ENCODE measurements at regions not wholly inside any gene's neighbourhood (a gene's known extent, or its start where the extent isn't known, plus 50 kb on each side); places are given as distances from the start of the nearest gene placed in this dataset.
"Not testable (repeated sequence)": the region's sequence is repeated elsewhere in the genome, so short reads cannot be mapped to it uniquely, and the experiment has no call there.

- DNase-seq: no peak
These were observed 800.2 kb downstream of the KCNJ2 start for GRCh38 chr17:70969521-70970034.

- no peak for DNase-seq
These were observed 807.1 kb downstream of the KCNJ2 start for GRCh38 chr17:70976447-70976846.

GRCh38 chr17:70984873-70985272 lies 815.5 kb downstream of the KCNJ2 start:
- DNase-seq: no peak

- DNase-seq: no peak
These were observed 818.6 kb downstream of the KCNJ2 start for GRCh38 chr17:70987867-70988340.

GRCh38 chr17:70988622-70989021 lies 819.3 kb downstream of the KCNJ2 start:
- no peak for DNase-seq

- DNase-seq: no peak
These were observed 819.9 kb downstream of the KCNJ2 start for GRCh38 chr17:70989280-70989679.

- no peak for DNase-seq
These were observed 824.9 kb downstream of the KCNJ2 start for GRCh38 chr17:70994194-70994593.

GRCh38 chr17:70995997-70996396 lies 826.7 kb downstream of the KCNJ2 start:
- no peak for DNase-seq

- DNase-seq: no peak
These were observed 834.4 kb downstream of the KCNJ2 start for GRCh38 chr17:71003736-71004135.

GRCh38 chr17:71004413-71004812 lies 835.1 kb downstream of the KCNJ2 start:
- DNase-seq: no peak

GRCh38 chr17:71011391-71011790 lies 842.1 kb downstream of the KCNJ2 start:
- no peak for DNase-seq

- no peak for DNase-seq
These were observed 850.4 kb downstream of the KCNJ2 start for GRCh38 chr17:71019699-71020098.

GRCh38 chr17:71022758-71023157 lies 853.4 kb downstream of the KCNJ2 start:
- no peak for DNase-seq

- no peak for DNase-seq
These were observed 854.1 kb downstream of the KCNJ2 start for GRCh38 chr17:71023249-71024030.

- DNase-seq: no peak
These were observed 854.8 kb downstream of the KCNJ2 start for GRCh38 chr17:71024172-71024571.

- no peak for DNase-seq
These were observed 855.6 kb downstream of the KCNJ2 start for GRCh38 chr17:71024969-71025368.

- no peak for DNase-seq
These were observed 859.9 kb downstream of the KCNJ2 start for GRCh38 chr17:71029246-71029645.

GRCh38 chr17:71031286-71031685 lies 862.0 kb downstream of the KCNJ2 start:
- DNase-seq: not testable (repeated sequence)

- DNase-seq: no peak
These were observed 863.5 kb downstream of the KCNJ2 start for GRCh38 chr17:71032746-71033273.

GRCh38 chr17:71033336-71033735 lies 864.0 kb downstream of the KCNJ2 start:
- no peak for DNase-seq

- DNase-seq: no peak
These were observed 865.9 kb downstream of the KCNJ2 start for GRCh38 chr17:71035226-71035625.

GRCh38 chr17:71037386-71037785 lies 868.1 kb downstream of the KCNJ2 start:
- DNase-seq: no peak

GRCh38 chr17:71039391-71039790 lies 870.1 kb downstream of the KCNJ2 start:
- DNase-seq: no peak

- no peak for DNase-seq
These were observed 883.6 kb downstream of the KCNJ2 start for GRCh38 chr17:71052971-71053370.

GRCh38 chr17:71055128-71055527 lies 885.8 kb downstream of the KCNJ2 start:
- DNase-seq: no peak

Measured in SIG-M5 (cell line).